Fibroblast of skin of back (primary cell): ENCODE measurements at regions not wholly inside any gene's neighbourhood (a gene's known extent, or its start where the extent isn't known, plus 50 kb on each side); places are given as distances from the start of the nearest gene placed in this dataset.

ENCODE experiments used
- DNase-seq: peaks from one replicate; pipeline ENCODE4 v3.0.0-alpha.2; 2013

DNA sequence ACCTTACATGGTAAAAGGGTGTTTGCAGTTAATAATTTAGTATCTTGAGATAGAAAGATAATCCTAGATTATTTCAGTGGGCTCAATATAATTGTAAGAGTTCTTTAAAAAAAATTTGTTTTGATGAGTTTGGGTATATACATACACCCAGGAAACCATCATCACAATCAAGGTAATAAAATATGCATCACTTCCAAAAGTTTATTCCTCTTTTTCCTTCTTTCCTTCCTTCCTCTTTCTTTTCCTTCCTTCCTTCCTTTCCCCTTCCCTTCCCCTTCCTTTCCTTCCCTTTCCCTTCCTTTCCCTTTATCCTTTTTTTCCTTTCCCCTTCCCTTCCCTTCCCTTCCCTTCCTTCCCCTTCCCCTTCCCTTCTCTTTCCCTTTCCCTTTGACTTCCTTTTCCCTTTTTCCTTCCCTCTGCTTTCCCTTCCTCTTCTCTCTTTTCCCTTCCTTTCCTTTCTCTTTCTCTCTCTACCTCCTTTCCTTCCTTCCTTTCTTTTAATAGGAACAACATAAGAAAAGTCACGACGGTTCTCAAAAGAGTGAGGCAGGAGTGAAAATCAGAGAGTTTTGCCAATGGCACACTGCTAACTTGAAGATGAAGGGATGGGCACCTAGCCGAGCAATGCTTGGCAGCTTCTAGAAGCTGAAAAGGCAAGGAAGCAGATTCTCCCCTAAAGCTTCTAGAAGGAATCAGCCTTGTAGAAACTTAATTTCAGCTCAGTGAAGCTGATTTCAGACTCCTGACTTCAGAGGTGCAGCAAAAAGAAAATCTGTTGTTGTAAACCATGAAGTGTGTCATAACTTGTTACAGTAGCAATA lies 2050.2 kb upstream of the AGA start:
- no peak for DNase-seq

DNA sequence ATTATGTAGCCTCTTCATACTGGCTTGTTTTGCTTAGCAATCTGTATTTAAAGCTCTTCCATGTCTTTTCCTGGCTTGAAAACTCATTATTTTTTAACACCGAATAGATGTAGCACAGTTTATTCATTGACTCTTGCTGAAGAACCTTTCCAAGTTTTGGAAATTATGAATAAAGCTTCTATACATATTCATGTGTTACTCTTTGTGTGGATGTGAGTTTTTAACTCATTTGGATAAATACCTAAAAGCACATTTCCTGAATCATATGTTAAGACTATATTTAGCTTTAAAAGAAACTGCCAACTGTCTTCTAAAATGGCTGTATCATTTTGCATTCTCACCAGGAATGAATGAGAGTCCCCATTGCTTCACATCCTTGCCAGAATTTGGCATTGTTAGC lies 2061.7 kb upstream of the AGA start:
- no peak for DNase-seq

DNA sequence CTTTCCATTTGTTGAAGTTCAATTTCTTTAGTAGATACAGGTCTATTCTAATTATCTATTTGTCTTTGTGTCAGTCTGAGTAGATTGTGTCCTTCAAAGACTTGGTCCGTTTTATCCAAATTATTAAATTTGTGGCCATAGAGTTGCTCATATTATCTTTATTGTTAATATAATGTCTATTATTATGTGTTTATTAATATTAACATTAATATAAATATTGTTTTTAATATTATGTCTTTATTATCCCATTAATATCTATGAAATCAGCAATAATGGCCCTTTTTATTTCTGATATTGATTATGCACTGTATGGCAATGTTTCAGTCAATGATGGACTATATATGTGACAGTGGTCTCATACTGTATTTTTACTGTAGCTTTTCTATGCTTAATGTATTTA lies 2067.3 kb upstream of the AGA start:
- DNase-seq: no peak

DNA sequence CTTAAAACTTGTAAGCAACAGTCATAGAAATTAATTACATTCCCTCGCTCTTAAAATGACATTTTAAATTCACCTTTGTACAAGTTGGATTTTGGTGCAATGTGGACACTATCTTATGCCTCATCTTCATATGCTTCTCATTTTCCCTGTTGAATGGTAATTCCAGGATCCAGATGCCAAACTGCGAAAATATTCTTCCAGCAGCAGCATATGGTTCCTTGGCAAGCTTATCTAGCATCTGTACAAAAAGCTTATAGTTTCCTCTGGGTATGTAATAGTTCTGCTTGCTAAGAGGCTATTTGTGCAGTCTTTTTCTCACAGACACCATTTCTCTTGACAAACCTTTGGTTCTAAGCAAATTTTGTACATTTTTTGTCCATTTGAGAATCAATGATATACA lies 2079.7 kb upstream of the AGA start:
- DNase-seq: no peak

DNA sequence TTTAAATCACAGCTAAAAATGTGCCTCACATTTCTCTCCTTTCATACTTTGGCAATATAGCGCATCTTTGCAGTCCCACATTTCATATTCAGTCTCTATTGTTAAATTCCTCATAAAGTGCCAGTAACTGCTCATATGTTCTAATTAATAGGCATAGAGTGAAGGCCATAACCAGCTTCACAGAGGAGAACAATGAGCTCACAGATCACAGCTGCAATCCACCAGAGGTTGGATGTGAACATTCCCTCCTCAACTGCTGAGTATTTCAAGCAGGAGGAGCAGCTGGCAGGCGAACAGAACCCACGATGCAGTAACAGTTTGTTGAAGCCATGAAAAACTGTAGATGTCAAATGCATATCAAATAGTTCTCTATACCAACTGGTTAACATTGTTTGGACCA lies 2088.7 kb upstream of the AGA start:
- DNase-seq: no peak

DNA sequence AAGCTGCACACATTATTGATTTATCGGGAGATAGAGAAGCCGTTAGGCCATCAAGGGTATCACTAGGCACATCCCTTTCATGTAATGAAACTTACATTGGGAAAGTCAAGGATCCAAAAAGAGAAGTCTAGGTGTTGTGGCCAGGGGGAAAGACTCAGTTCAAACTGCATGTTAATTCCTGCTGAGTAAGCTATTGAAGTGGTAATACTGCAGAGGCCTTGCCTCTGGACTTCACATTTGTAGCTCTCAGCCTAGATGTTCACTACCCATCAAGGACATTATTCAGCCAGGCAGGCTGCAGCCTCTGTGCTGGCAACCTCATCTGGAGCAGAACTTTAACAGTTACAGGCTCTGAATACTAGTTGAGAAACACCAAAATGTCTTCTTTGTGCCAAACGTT lies 2094.5 kb upstream of the AGA start:
- DNase-seq: no peak

DNA sequence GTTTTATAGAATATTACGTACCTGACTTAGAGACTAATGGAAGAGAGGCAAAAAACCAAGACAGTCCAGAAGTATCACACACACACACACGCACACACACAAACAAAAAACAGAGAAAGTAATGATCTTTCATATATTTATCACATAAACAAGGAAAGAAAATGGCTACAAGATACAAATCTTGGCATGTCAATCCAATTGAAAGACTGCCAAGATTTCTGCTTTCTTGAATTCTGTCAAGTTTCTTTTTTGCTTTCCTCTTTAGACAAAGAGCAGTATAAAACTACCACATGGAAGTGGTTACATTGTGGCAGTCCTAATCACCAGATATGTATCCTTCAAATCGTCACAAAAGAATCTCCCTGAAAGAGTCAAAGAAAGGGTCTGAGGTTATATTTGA lies 2097.4 kb upstream of the AGA start:
- no peak for DNase-seq

DNA sequence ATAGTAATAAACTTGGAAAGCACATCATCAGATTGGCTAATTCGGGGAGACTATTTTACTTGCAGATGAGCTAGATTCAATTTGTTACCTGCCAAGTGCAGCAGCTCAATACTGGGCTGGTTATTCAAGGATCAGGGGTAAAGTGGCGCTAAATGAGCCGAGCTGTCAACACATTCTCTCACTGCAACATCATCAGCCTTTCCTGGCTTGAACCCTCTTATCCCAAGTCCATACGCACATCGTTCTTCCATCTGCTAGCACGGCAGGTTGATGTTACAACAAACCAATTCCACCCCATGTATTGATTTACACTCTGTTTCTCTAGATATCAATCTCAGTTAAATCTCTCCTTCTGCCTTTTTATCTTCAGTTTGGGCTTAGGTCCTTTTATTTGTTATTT lies 2101.5 kb upstream of the AGA start:
- DNase-seq: no peak

DNA sequence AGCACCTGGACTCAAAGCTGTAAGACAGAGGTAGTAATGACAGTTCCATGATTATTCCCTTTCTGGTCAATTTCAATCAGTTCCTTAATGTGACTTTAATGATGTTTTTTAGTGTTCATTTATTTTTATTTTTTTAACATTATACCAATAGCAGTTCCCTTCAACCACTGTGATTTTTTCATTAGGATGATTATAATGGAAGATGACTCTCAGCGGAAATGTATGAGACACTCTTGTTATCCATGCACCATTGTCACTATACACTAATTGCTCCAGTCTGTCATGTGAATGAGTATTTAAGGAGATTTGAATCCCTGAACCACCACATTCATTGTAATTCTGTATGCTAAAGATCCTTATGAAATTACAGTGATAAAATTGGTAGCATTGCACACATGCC lies 2102.3 kb upstream of the AGA start:
- no peak for DNase-seq

DNA sequence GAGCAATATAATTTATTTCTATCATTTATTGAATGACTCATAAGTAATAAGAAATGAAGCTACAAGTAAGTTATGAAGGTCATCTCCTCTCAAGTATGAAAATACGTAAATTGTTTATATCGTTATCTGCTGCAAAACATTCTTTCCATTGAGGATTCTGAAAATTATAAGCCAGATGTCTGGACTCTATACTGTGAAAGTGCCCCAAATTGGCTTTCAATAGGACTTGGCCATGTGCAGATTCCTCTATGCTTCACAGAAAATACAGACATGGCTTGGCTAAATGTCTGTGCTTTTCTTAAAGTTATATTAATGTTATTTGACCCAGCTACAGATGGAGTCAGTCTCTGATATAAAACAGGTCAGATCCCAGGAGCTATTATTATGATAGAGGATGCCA lies 2109.9 kb upstream of the AGA start:
- DNase-seq: no peak

DNA sequence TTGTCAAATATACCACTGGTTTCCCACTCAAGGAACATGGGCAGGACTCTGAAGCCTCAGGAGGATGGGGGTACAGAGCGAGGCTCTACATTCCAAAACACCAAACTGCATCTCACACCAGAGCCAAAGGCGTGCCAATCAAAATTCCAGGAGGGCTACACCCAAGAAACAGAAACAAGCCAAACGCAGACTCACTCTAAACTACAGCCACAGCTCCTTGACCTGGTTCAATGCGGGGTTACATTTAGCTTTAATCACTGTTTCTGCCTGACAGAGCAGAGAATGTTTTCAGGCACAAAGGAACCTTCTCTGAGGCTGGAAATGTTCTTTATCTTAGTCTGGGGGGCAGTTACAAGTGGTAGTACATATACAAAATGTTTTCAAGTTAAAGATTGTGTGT lies 2121.5 kb upstream of the AGA start:
- DNase-seq: no peak

DNA sequence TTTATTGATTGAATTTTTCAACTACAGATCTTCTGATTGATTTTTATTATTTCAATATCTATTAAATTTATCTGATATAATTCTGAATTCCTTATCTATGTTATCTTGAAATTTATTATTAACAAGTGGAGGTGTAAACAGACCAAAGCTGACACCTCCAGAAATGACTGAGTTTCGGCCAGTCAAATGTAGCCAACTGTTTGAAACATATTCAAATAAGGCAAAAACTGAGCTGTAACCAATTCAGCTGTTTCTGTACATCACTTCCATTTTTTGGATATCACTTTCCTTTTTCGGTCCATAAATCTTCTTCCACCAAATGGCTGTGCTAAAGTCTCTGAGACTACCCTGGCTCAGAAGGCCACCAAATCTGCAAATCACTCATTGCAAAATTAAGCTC lies 2127.3 kb upstream of the AGA start:
- DNase-seq: no peak

DNA sequence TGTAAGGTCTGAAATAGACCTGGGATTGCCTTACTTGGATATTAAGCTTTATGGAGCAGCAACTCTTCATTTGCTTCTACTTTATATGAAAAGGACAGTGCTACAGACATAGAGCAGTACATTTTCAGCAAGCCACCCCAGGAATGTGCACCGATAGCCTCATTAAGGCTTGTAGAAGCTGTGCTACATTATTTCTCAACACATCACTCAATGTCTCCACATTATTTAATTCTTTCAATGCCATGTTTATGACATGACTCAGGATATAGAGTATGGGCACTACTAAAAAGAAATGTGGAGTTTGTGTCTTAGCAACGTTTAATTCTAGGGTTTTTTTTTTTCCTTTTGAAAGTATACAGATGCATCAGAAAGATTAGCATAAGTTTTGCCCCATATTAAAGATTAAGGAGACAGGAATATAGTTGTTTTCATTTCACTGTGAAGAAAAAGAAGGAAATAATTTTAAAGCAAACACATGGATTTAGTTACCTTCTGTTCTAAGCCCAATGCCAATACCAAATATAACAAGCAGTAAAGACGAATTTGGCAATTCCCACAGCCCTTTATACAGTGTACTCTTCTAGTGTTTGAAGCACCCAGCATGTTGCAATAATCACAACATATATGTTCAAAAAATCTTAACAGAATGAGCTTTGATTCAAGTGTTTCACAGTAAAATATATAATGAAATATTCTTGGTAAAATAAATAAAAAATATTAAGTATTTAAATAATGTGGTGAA lies 2140.1 kb upstream of the AGA start:
- DNase-seq: peak; percentile 8

DNA sequence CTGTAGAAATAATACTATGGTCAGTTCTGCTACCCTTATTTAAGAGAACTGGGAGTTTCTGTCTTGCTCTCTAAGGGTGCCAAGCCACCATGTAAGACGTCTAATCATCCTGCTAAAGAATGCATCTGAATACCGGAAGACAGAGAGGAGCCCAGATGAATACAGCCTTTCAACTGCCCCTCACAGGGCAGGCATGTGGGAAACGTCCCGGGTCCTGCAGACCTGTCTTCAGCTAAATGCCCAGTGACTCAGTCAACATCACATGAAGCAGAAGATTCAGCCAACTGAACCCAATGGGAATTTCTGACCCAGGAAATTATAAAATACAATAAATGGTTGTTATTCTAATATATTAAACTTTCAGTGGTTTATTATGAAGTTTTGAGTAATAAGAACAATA lies 2141.0 kb upstream of the AGA start:
- DNase-seq: no peak

DNA sequence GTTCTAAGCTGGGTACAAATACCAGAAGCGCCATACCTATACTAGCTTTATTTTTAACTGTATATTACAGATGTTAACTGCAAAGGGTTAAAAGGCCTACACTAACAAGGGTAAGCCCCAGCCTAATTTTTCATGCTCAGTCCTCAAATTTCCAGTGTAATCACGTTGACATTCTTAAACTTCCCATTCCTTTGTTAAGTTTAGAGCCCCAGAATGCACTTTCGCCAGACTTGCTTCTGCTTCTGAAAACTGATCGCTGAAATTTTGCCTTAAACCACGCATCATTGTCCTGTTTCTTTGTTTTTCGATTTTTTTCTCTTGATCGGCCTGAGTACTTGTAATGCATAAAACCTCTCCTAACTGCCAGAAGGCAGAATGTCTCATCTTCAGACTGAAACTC lies 2141.9 kb upstream of the AGA start:
- no peak for DNase-seq

DNA sequence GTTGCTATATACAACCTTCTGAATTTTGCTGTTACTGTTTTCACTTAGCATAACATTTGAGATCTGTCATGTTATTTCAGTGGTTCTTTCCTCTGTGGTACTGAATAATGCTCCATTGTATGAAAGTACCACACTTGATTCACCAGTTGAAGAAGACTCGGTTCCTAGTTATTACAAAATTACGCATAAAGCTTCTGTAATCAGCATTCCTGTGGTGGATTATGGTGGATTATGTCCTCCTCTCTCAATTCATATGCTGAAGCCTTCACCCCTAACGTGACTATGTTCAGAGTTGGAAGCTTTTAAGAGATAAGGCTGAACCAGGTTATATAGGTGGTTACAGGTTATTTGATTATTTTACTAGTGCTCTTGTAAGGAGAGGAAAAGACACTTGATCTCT lies 2143.5 kb upstream of the AGA start:
- DNase-seq: no peak

DNA sequence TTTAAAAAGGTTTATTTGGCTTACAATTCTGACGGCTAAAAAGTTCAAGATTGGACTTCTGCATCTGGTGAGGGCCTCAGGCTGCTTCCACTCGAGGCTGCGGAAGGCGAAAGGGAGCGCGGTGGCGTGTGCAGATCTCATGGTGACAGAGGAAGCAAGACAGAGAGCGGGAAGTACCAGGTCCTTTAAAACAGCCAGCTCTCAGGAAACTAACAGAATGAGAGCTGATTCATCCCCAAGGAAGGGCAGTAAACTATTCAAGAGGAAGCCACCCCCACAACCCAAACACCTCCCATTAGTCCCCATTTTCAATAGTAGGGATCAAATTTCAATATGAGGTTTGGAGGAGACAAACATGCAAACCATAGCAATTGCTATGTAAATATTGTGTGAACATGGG lies 2144.2 kb upstream of the AGA start:
- DNase-seq: peak; percentile 5

DNA sequence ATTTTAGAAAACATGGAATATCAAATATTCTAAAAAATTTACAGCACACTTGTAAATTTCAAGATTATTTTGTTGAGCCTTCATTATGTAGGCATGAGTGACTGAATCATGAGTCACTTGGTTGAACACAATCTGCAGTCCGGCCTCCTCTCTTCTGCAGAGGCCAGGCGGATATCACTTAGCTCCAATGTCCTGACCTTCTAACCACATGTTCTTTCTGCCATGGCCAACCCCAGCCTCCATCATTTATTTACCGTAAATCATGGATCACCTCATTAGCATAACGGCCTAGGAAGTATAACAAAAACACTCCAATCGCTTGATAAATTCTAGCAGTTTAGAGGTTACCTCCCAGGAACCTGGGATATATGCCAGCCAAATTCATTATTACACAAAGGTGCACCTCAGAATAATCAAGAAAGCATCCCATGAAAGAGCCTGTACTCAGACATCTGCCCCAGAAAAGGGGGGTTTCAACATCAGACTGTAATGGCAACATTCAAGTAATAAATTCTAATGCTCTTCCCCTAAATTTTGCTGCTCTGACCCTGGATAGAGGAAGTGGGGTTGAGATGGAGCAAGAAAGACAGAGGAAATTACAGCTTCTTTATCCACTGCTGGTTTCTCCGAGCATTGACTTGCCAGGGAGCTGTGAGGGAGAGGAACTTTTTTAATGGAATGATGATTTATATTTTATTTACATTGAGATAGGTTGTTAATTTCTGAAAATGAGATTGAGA lies 2153.6 kb upstream of the AGA start:
- DNase-seq: peak; percentile 35

DNA sequence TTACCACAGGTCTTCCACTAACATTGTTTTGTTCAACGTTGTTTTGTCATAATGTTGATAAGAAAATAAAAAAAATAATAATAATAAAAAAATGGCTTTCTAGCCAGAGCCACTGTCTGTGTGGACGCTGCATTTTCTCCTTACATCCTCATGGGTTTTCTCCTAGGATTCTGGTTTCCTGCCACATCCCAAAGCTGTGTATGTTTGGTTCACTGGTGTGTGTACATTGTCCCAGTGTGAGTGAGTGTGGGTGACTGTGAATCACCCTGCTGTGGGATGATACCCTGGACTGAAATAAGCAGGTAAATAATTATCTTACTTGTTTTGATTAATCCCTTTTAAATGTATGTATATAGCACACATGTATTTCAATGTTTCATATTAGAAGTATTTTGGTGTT lies 2154.4 kb upstream of the AGA start:
- no peak for DNase-seq

DNA sequence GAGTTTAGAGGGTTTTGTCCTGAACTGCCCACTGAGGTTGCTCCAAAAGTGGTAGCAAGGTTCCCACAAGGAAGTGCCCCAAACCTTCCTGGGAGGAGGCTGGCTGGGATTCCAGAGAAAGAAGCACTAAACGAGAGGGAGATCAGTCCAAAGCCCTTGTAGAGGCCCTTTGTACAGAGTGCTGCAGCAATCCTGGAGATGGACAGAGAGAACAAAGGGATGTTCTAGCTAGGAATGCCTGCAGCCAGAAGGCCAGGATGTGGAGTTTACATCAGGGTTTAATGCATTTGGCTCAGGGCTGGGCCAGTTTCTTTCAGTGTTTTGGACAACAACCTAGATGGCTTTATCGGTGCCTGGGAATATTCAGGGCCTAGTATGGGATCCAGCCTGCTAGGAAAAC lies 2155.1 kb upstream of the AGA start:
- DNase-seq: no peak

DNA sequence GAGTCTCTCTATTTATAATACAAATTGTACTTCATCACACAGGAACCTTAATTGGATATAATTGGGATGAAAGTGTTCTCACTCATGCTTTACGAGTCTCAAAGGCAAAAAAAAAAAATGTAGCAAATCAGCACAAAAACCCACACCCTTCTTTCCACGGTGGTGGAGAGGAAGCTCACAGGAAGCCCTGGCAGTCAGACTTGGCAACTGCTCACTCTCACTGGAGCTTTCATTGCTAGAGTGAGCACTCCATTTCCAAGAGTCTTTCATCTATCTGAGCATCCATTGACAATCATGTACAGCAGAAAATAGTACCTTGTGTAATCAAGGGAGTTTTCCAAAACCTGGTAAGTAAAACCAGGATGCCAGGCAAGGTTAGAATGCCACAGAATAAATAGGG lies 2159.4 kb upstream of the AGA start:
- DNase-seq: peak; percentile 3

DNA sequence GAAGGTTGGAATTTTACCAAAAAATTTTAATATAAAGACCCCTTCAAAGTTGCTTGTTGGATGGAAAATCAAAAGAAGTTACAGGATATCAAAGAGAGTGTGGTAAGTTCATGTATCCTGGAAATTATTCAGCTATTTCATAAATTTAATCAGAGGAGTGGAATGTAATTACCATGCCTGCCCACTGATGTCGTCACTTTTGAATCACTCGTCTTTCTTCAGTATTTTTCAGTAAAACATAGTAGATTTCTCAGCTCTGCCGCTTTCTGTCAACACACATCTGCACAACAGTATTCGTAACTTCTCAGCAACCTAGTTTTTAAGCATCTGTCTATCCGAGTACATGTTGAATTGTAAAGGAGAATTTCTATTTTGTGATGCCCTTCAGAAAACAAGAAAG lies 2163.0 kb upstream of the AGA start:
- DNase-seq: peak; percentile 65

DNA sequence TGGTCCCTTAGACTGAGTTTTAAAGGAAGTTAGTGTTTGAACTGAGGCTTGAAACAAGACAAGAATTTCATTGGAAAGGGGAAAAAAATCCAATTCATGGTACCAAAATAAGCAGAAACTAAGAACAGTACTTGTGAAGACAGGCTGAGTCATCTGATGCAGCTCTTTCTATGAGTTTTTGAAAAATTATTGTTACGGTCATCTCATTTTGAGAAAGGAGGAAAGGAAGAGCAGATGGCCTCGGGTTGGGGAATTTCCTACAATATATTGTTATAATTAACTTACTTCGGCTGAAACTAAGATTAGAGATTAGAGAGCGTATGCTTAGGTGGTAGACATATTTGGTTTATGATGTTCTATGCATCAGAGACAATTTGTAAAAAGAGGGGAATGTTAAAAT lies 2164.8 kb upstream of the AGA start:
- DNase-seq: no peak

DNA sequence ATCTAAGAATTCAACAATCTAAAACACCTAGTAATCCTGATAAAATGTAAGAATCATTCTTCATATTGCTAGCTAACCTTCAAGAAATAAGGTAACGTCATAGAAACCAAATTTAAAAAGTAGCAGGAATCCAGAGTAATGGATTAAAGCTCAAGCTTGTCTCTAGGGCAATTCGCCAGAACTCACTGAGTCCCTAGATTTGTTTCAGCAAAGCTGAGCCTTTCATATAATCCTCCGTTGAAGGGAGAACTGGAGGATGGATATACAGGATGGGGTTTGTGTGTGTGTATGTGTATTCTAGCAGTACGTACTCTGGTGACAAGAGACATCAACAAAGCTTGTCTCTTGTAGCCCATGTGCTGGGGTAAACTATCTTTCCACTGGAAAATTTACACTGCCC lies 2173.5 kb upstream of the AGA start:
- no peak for DNase-seq
